K562 (cell line): ENCODE measurements at regions not wholly inside any gene's neighbourhood (a gene's known extent, or its start where the extent isn't known, plus 50 kb on each side); places are given as distances from the start of the nearest gene placed in this dataset.

Experiments used
- ATAC-seq: fragments of 200-7000 bp; cut with Tn5 transposase; 3 replicates; pipeline ENCODE4 v1.9.1; 2020; ENCODE audit warnings: moderate library complexity
- BruUV-seq: library from RNA; stranded (reverse); fragments of 400-500 nt; replicated peaks from 2 replicates; lab custom pipeline; 2021; lab: Mats Ljungman, UMichigan
- CTCF ChIA-PET: fragments of 300-600 bp; formaldehyde crosslinking; extraction: SDS; loops from one replicate; lab custom pipeline; 2021; ENCODE audit warnings: low intra/inter-chr PET ratio; lab: Yijun Ruan, JAX
- POLR2A ChIA-PET: fragments of 300-600, 350-650 bp; sonication (Branson Sonifier 250); formaldehyde crosslinking; extraction: SDS; loops from one replicate; lab custom pipeline; 2021; ENCODE audit warnings: antibody characterized with exemption, inconsistent platforms; lab: Yijun Ruan, JAX
- DNase-seq, 4 experiments: peaks; one replicate each; pipeline versions ENCODE4 v3.0.0 to v3.0.0-alpha.2; 2011 to 2018; ENCODE audit warnings: low spot score in 3 of 4, mixed read lengths in 3 of 4; ENCODE audit errors: extremely low read depth in 1 of 4
- FAIRE-seq: peaks from 2 replicates; lab custom pipeline; 2011; peaks lifted over from hg19 to GRCh38; lab: Jason Lieb, UNC
- H2AFZ ChIP-seq: 2 replicates; pipeline ENCODE4 v1.6.0; 2011; ENCODE audit warnings: low read depth, low read length, control low read depth, inconsistent platforms
- H3K27ac ChIP-seq: fragments of 200-600 bp; 3 replicates; pipeline ENCODE4 v1.8.0; 2011; ENCODE audit warnings: low read depth, mild to moderate bottlenecking, control low read depth, inconsistent platforms, low read length, moderate library complexity, mixed read lengths; ENCODE audit errors: extremely low read depth
- H3K27me3 ChIP-seq, 2 experiments: fragments of 300-600 bp in 1 of 2; 2 replicates in 1 of 2; 3 replicates in 1 of 2; pipeline versions ENCODE4 v1.6.0 to v1.8.0; 2011; ENCODE audit warnings: inconsistent platforms in 2 of 2, low read length in 2 of 2, mild to moderate bottlenecking in 1 of 2, mixed read lengths in 1 of 2, moderate library complexity in 1 of 2; ENCODE audit not compliant: control insufficient read depth in 2 of 2, insufficient read depth in 2 of 2
- H3K36me3 ChIP-seq: fragments of 300-600 bp; 3 replicates; pipeline ENCODE4 v1.8.0; 2011; ENCODE audit warnings: mild to moderate bottlenecking, low read length, inconsistent platforms; ENCODE audit not compliant: control insufficient read depth, insufficient read depth
- H3K4me1 ChIP-seq, 2 experiments: fragments of 200-600 bp in 1 of 2; replicated peaks in 1 of 2; 2 replicates in 1 of 2; 3 replicates in 1 of 2; pipeline versions ENCODE4 v1.5.1 to v1.8.0; 2011; ENCODE audit warnings: inconsistent platforms in 2 of 2, low read length in 2 of 2, mild to moderate bottlenecking in 1 of 2, mixed read lengths in 1 of 2, moderate library complexity in 1 of 2; ENCODE audit not compliant: control insufficient read depth in 2 of 2, insufficient read depth in 2 of 2
- H3K4me2 ChIP-seq: 2 replicates; pipeline ENCODE4 v1.6.1; 2011; ENCODE audit warnings: low read length, control low read depth, inconsistent platforms, mixed read lengths; ENCODE audit not compliant: insufficient read depth
- H3K4me3 ChIP-seq: fragments of 200-600 bp; sonication (generic), shearing (Covaris generic); 2 replicates; pipeline ENCODE4 v1.5.1; 2016; ENCODE audit warnings: control low read depth, inconsistent platforms
- H3K79me2 ChIP-seq: fragments of 200-600 bp; 3 replicates; pipeline ENCODE4 v1.8.0; 2011; ENCODE audit warnings: low read length, inconsistent platforms; ENCODE audit not compliant: control insufficient read depth, insufficient read depth
- H3K9ac ChIP-seq, 2 experiments: 2 replicates each; pipeline versions ENCODE4 v1.6.0 to v1.6.1; 2011; ENCODE audit warnings: low read depth in 2 of 2, low read length in 2 of 2, control low read depth in 1 of 2, inconsistent platforms in 1 of 2, mild to moderate bottlenecking in 1 of 2, mixed read lengths in 1 of 2; ENCODE audit not compliant: insufficient read depth in 1 of 2
- H3K9me1 ChIP-seq: one replicate; pipeline ENCODE4 v1.6.0; 2011; ENCODE audit warnings: inconsistent platforms, mild to moderate bottlenecking, low read length, moderate library complexity; ENCODE audit not compliant: control insufficient read depth, insufficient read depth
- H3K9me3 ChIP-seq: replicated peaks from 2 replicates; pipeline ENCODE4 v1.5.1; 2011; ENCODE audit warnings: low read depth, low read length, inconsistent platforms; ENCODE audit not compliant: control insufficient read depth, insufficient read depth
- H4K20me1 ChIP-seq: replicated peaks from 2 replicates; pipeline ENCODE4 v1.6.1; 2011; ENCODE audit warnings: low read length, inconsistent platforms, mixed read lengths; ENCODE audit not compliant: control insufficient read depth, insufficient read depth
- HCFC1 ChIP-seq: IDR thresholded peaks from 2 replicates; pipeline ENCODE4 v1.6.1; 2012; ENCODE audit warnings: low read depth, low read length, improper control_type of control experiment
- HMBOX1 ChIP-seq: sonication (generic); IDR thresholded peaks from 2 replicates; pipeline ENCODE4 v1.6.1; 2016
- LCOR ChIP-seq: sonication (generic); formaldehyde crosslinking; IDR thresholded peaks from 2 replicates; pipeline ENCODE4 v1.8.0; 2022; ENCODE audit warnings: mild to moderate bottlenecking, missing genetic modification reagents
- OTX1 ChIP-seq: fragments of 450-650 bp; formaldehyde crosslinking; IDR thresholded peaks from 2 replicates; pipeline ENCODE4 v1.4.0; 2022; ENCODE audit warnings: mild to moderate bottlenecking
- TEAD2 ChIP-seq: fragments of 450-650 bp; IDR thresholded peaks from 2 replicates; pipeline ENCODE4 v1.6.1; 2016; ENCODE audit warnings: missing genetic modification characterization, control low read depth, missing compliant biosample characterization
- TEAD4 ChIP-seq, 2 experiments: sonication (generic) in 1 of 2; formaldehyde crosslinking in 1 of 2; IDR thresholded peaks; 2 replicates each; pipeline versions ENCODE4 v1.6.1 to v1.8.0; 2012 to 2022; ENCODE audit warnings: borderline replicate concordance in 1 of 2, inconsistent platforms in 1 of 2, low read length in 1 of 2, mild to moderate bottlenecking in 1 of 2, missing genetic modification reagents in 1 of 2
- WGBS: fragments of 100-300 bp; shearing (Covaris generic); methylation state at CpG from one replicate; pipeline ENCODE4 v1.1.6; 2016; ENCODE audit warnings: low coverage, mixed read lengths; ENCODE audit not compliant: insufficient coverage; ENCODE audit errors: missing lambda C conversion rate; 5-methylcytosine and 5-hydroxymethylcytosine counted together
- in situ Hi-C: fragments of 300-500 bp; cut with MboI; formaldehyde crosslinking; loops from 4 replicates; pipeline ENCODE4 v1.15.0; 2018; ENCODE audit warnings: inconsistent platforms, mixed read lengths
- intact Hi-C: fragments of 100-400 bp; cut with micrococcal nuclease; formaldehyde crosslinking; loops from 2 replicates; pipeline ENCODE4 v1.14.2; 2022

- no peak for TF ChIP-seq HMBOX1
- no peak for TF ChIP-seq OTX1
- no peak for TF ChIP-seq TEAD2
- TF ChIP-seq HCFC1: no peak
- no peak for TF ChIP-seq LCOR (CRISPR knock-in tag)
Observed at GRCh38 chr4:66691101-66691500, 854.2 kb downstream of the CENPC start (continued).

GRCh38 chr4:66688674-66689073, 856.6 kb downstream of the CENPC start:
- Histone ChIP-seq H3K9me3 (no peaks in the 10 kb centered on the region), H4K20me1 (no peaks in the 10 kb centered on the region), H2AFZ (no peak overlapping the region), H3K4me2 (no peak overlapping the region), H3K9me1 (no peaks in the 10 kb centered on the region), H3K4me1 (no peaks in the 10 kb centered on the region), H3K9ac (no peak overlapping the region), H3K36me3 (no peaks in the 10 kb centered on the region), H3K27me3 (no peaks in the 10 kb centered on the region), H3K79me2 (no peaks in the 10 kb centered on the region), H3K4me3 (no peak overlapping the region), H3K27ac (no peak overlapping the region)
- DNase-seq (no peak), FAIRE-seq (no peak), ATAC-seq (no peak)
- ChIA-PET POLR2A (no interaction called here), CTCF (no interaction called here)
- TF ChIP-seq TEAD4 (IDR thresholded peaks at IDR 0.05; ENCODE audit: low read length): no peak
- TF ChIP-seq TEAD4 (CRISPR knock-in tag; IDR thresholded peaks at IDR 0.05; ENCODE audit: borderline replicate concordance): no peak
- in situ Hi-C loops (no loop called here), intact Hi-C loops (no loop called here)
- 0% methylated on average over 3 of the region's 3 CpGs for WGBS
- BruUV-seq: no TSS peak
